H1 (cell line): ENCODE measurements at regions not wholly inside any gene's neighbourhood (a gene's known extent, or its start where the extent isn't known, plus 50 kb on each side); places are given as distances from the start of the nearest gene placed in this dataset.

Experiments used
- CTCF ChIA-PET: fragments of 300-600 bp; sonication (Branson Sonifier 250); formaldehyde crosslinking; loops from one replicate; lab custom pipeline; 2021; ENCODE audit not compliant: partially characterized antibody; lab: Charles Lee
- POLR2A ChIA-PET: fragments of 300-600 bp; sonication (Branson Sonifier 250); formaldehyde crosslinking; loops from one replicate; lab custom pipeline; 2021; ENCODE audit warnings: inconsistent platforms; ENCODE audit not compliant: partially characterized antibody; lab: Charles Lee
- DNase-seq, 2 experiments: peaks; one replicate each; pipeline versions ENCODE4 v3.0.0 to v3.0.0-alpha.2; 2010 to 2022; ENCODE audit warnings: low spot score in 2 of 2, low read depth in 1 of 2, mixed read lengths in 1 of 2
- FAIRE-seq: peaks from 2 replicates; lab custom pipeline; 2011; peaks lifted over from hg19 to GRCh38; lab: Jason Lieb, UNC
- H2AFZ ChIP-seq: 2 replicates; pipeline ENCODE4 v1.8.1; 2012; ENCODE audit warnings: low read length, inconsistent platforms
- H2AK5ac ChIP-seq: 2 replicates; pipeline ENCODE4 v1.6.1; 2013; ENCODE audit warnings: low read depth, low read length
- H2BK120ac ChIP-seq: replicated peaks from 2 replicates; pipeline ENCODE3; 2013; ENCODE audit warnings: low read depth, low read length, inconsistent platforms
- H2BK12ac ChIP-seq: 2 replicates; pipeline ENCODE4 v1.6.1; 2013; ENCODE audit warnings: low read depth, low read length
- H2BK15ac ChIP-seq: 2 replicates; pipeline ENCODE4 v1.6.1; 2013; ENCODE audit warnings: low read length
- H2BK20ac ChIP-seq: 2 replicates; pipeline ENCODE4 v1.6.1; 2013; ENCODE audit warnings: low read length
- H2BK5ac ChIP-seq: 2 replicates; pipeline ENCODE4 v1.6.1; 2013; ENCODE audit warnings: low read depth, low read length
- H3K14ac ChIP-seq: 2 replicates; pipeline ENCODE4 v1.6.1; 2013; ENCODE audit warnings: inconsistent platforms; ENCODE audit not compliant: insufficient read length
- H3K18ac ChIP-seq: 2 replicates; pipeline ENCODE4 v1.6.1; 2013; ENCODE audit warnings: low read length; ENCODE audit errors: extremely low read depth
- H3K23ac ChIP-seq: 2 replicates; pipeline ENCODE4 v1.6.1; 2013; ENCODE audit warnings: inconsistent platforms; ENCODE audit not compliant: insufficient read length
- H3K23me2 ChIP-seq: 2 replicates; pipeline ENCODE4 v1.6.1; 2013; ENCODE audit warnings: low read depth, low read length
- H3K27ac ChIP-seq: 2 replicates; pipeline ENCODE4 v1.6.1; 2011; ENCODE audit warnings: low read depth, low read length, inconsistent platforms
- H3K27me3 ChIP-seq, 4 experiments: replicated peaks in 1 of 4; 1 replicate in 1 of 4; 2 replicates in 3 of 4; pipeline versions ENCODE4 v1.6.1 to v1.8.1; 2011 to 2013; ENCODE audit warnings: low read length in 3 of 4, mild to moderate bottlenecking in 3 of 4, inconsistent platforms in 2 of 4, mixed read lengths in 2 of 4, moderate library complexity in 1 of 4; ENCODE audit not compliant: control insufficient read depth in 3 of 4, insufficient read depth in 3 of 4; ENCODE audit errors: extremely low read depth in 1 of 4
- H3K36me3 ChIP-seq, 4 experiments: 2 replicates each; pipeline versions ENCODE4 v1.6.1 to v1.8.1; 2011 to 2013; ENCODE audit warnings: mild to moderate bottlenecking in 4 of 4, low read length in 3 of 4, moderate library complexity in 2 of 4, control low read depth in 1 of 4, inconsistent platforms in 1 of 4; ENCODE audit not compliant: insufficient read depth in 4 of 4, control insufficient read depth in 2 of 4
- H3K4ac ChIP-seq: replicated peaks from 2 replicates; pipeline ENCODE3; 2013; ENCODE audit warnings: low read length, low read depth, mixed read lengths, inconsistent platforms; ENCODE audit not compliant: insufficient read length
- H3K4me1 ChIP-seq, 4 experiments: replicated peaks in 1 of 4; 1 replicate in 1 of 4; 2 replicates in 3 of 4; pipeline versions ENCODE4 v1.6.1 to v1.8.1; 2011 to 2013; ENCODE audit warnings: low read length in 3 of 4, inconsistent platforms in 2 of 4, mixed read lengths in 1 of 4; ENCODE audit not compliant: insufficient read depth in 4 of 4, control insufficient read depth in 3 of 4
- H3K4me2 ChIP-seq, 2 experiments: 2 replicates each; pipeline versions ENCODE4 v1.6.1 to v1.8.1; 2011 to 2013; ENCODE audit warnings: low read depth in 2 of 2, low read length in 2 of 2, control low read depth in 1 of 2, inconsistent platforms in 1 of 2, mild to moderate bottlenecking in 1 of 2; ENCODE audit not compliant: insufficient read depth in 1 of 2
- H3K4me3 ChIP-seq, 4 experiments: fragments of 200-600, 300-600 bp in 1 of 4; sonication (generic), shearing (Covaris generic), sonication (Bioruptor Twin) in 1 of 4; 2 replicates each; pipeline versions ENCODE4 v1.5.1 to v1.8.1; 2011 to 2016; ENCODE audit warnings: low read length in 4 of 4, low read depth in 3 of 4, control low read depth in 2 of 4, inconsistent platforms in 2 of 4, mild to moderate bottlenecking in 2 of 4, mixed read lengths in 1 of 4, moderate library complexity in 1 of 4; ENCODE audit not compliant: insufficient read depth in 2 of 4; ENCODE audit errors: extremely low read depth in 1 of 4
- H3K56ac ChIP-seq: replicated peaks from 2 replicates; pipeline ENCODE3; 2013; ENCODE audit warnings: low read depth, mild to moderate bottlenecking, mixed read lengths, low read length, inconsistent platforms; ENCODE audit not compliant: insufficient read length
- H3K79me1 ChIP-seq: 2 replicates; pipeline ENCODE4 v1.6.1; 2013; ENCODE audit warnings: low read depth, low read length, control low read depth
- H3K79me2 ChIP-seq, 2 experiments: 2 replicates each; pipeline versions ENCODE4 v1.6.1 to v1.8.1; 2012 to 2013; ENCODE audit warnings: low read length in 2 of 2, mild to moderate bottlenecking in 2 of 2, inconsistent platforms in 1 of 2; ENCODE audit not compliant: insufficient read depth in 2 of 2, control insufficient read depth in 1 of 2
- H3K9ac ChIP-seq, 4 experiments: replicated peaks in 1 of 4; 1 replicate in 1 of 4; 2 replicates in 3 of 4; pipeline versions ENCODE4 v1.6.1 to v1.8.1; 2011 to 2013; ENCODE audit warnings: low read depth in 3 of 4, low read length in 3 of 4, control low read depth in 2 of 4, mild to moderate bottlenecking in 2 of 4, moderate library complexity in 2 of 4, inconsistent platforms in 1 of 4; ENCODE audit errors: extremely low read depth in 1 of 4
- H3K9me3 ChIP-seq, 2 experiments: 2 replicates each; pipeline versions ENCODE4 v1.6.1 to v1.8.1; 2012 to 2013; ENCODE audit warnings: mild to moderate bottlenecking in 2 of 2, moderate library complexity in 2 of 2, control low read depth in 1 of 2, inconsistent platforms in 1 of 2, low read depth in 1 of 2, low read length in 1 of 2, mixed read lengths in 1 of 2; ENCODE audit not compliant: insufficient read depth in 2 of 2
- H4K20me1 ChIP-seq, 2 experiments: replicated peaks in 1 of 2; 2 replicates each; pipeline versions ENCODE3 to v1.8.1; 2011 to 2013; ENCODE audit warnings: inconsistent platforms in 2 of 2, low read length in 2 of 2, mild to moderate bottlenecking in 1 of 2; ENCODE audit not compliant: insufficient read depth in 2 of 2, control insufficient read depth in 1 of 2
- H4K5ac ChIP-seq: 2 replicates; pipeline ENCODE4 v1.6.1; 2013; ENCODE audit warnings: low read length, low read depth, mixed read lengths, inconsistent platforms; ENCODE audit not compliant: insufficient read length
- H4K8ac ChIP-seq: 2 replicates; pipeline ENCODE4 v1.8.0; 2013; ENCODE audit warnings: mild to moderate bottlenecking, moderate library complexity, low read length, inconsistent platforms; ENCODE audit not compliant: insufficient read depth; ENCODE audit errors: extremely low read depth
- H4K91ac ChIP-seq: replicated peaks from 2 replicates; pipeline ENCODE3; 2013; ENCODE audit warnings: low read length, mixed read lengths, inconsistent platforms; ENCODE audit not compliant: insufficient read length
- FOSL1 ChIP-seq: IDR thresholded peaks from 2 replicates; pipeline ENCODE4 v1.6.1; 2011; ENCODE audit warnings: mild to moderate bottlenecking, low read depth, low read length, moderate library complexity; ENCODE audit not compliant: insufficient read depth
- PHF8 ChIP-seq: fragments of 200-600 bp; sonication (generic); conservative IDR thresholded peaks from 2 replicates; pipeline ENCODE4 v1.7.1; 2012; ENCODE audit warnings: low read depth, mild to moderate bottlenecking, inconsistent platforms, low read length, moderate library complexity
- TEAD4 ChIP-seq: IDR thresholded peaks from 2 replicates; pipeline ENCODE4 v1.6.1; 2012; ENCODE audit warnings: low read depth, low read length, inconsistent platforms, mixed read lengths
- WGBS, 2 experiments: shearing (Covaris generic) in 1 of 2; methylation state at CpG; one replicate each; pipeline versions ENCODE4 v1.1.6 to v1.1.7; 2013 to 2015; ENCODE audit warnings: low lambda C conversion rate in 2 of 2, mixed read lengths in 2 of 2, inconsistent platforms in 1 of 2, low coverage in 1 of 2, missing lambda C conversion rate in 1 of 2; ENCODE audit not compliant: insufficient replicate concordance in 2 of 2, insufficient coverage in 1 of 2, insufficient read length in 1 of 2; ENCODE audit errors: extremely low coverage in 1 of 2, missing lambda C conversion rate in 1 of 2; 5-methylcytosine and 5-hydroxymethylcytosine counted together
- TF ChIP-seq, protein P1 (sequence below): IDR thresholded peaks from 2 replicates; pipeline ENCODE4 v1.6.1; 2012; ENCODE audit warnings: inconsistent platforms

DNA sequence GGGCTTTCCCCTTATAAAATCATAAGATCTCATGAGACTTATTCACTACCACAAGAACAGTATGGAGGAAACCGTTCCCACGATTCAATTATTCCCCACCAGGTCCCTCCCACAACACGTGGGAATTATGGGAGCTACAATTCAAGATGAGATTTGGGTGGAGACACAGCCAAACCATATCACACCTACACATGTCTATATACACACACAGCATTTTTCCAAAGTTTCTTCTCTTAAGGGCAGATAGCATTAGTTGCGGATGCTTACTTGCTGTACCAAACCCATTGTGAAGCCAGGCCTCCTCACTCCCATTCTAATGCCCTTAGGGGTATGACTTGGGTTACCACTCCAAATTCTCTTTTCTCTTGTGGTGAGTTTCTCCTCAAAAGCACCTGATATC, 104.1 kb upstream of the RAP1B start:
- DNase-seq (no peak), FAIRE-seq (no peak)
- ChIA-PET POLR2A (interaction anchor here (0.6 to 1.0 kb wide), 3 partner anchors 8 to 148 kb away, joined by 3 to 5 read pairs (median 4); no protein-coding TSS in a partner anchor), CTCF (no interaction called here)
- Histone ChIP-seq H2BK12ac (no peak overlapping the region), H3K27me3 (no peaks in the 10 kb centered on the region; a peak in 1 of 7 replicates), H4K5ac (no peak overlapping the region), H4K20me1 (no peaks in the 10 kb centered on the region), H3K18ac (no peak overlapping the region), H3K27ac (no peak overlapping the region), H2AK5ac (no peak overlapping the region), H2AFZ (no peak overlapping the region), H3K4ac (no peak overlapping the region), H3K14ac (no peak overlapping the region), H3K4me2 (no peak overlapping the region), H2BK120ac (no peak overlapping the region), H3K4me3 (no peak overlapping the region), H3K56ac (no peak overlapping the region), H3K23me2 (no peaks in the 10 kb centered on the region), H3K4me1 (no peaks in the 10 kb centered on the region), H3K36me3 (no peaks in the 10 kb centered on the region), H3K79me1 (no peaks in the 10 kb centered on the region), H3K79me2 (no peaks in the 10 kb centered on the region), H4K91ac (no peak overlapping the region), H2BK20ac (no peak overlapping the region), H3K23ac (no peak overlapping the region), H2BK15ac (no peak overlapping the region), H2BK5ac (no peak overlapping the region), H3K9ac (no peak overlapping the region), H3K9me3 (no peaks in the 10 kb centered on the region), H4K8ac (no peak overlapping the region)
- 85% methylated on average over 4 of the region's 4 CpGs; no CpG with 5 or more reads in 1 of the 2 experiments for WGBS, 2 experiments
- TF ChIP-seq TEAD4 (no peak), FOSL1 (no peak), PHF8 (no peak)
- TF ChIP-seq, protein P1, sequence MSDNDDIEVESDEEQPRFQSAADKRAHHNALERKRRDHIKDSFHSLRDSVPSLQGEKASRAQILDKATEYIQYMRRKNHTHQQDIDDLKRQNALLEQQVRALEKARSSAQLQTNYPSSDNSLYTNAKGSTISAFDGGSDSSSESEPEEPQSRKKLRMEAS, result no peak
